GM12878 (cell line): ENCODE measurements at regions not wholly inside any gene's neighbourhood (a gene's known extent, or its start where the extent isn't known, plus 50 kb on each side); places are given as distances from the start of the nearest gene placed in this dataset.

Source experiments
- ATAC-seq: fragments of 200-7000 bp; cut with Tn5 transposase; 3 replicates; pipeline ENCODE4 v1.9.1; 2020; ENCODE audit warnings: mild to moderate bottlenecking, moderate library complexity
- BruUV-seq: library from RNA; stranded (reverse); fragments of 400-500 nt; replicated peaks from 2 replicates; lab custom pipeline; 2021; lab: Mats Ljungman, UMichigan
- CTCF ChIA-PET: fragments of 300-600 bp; sonication (Branson Sonifier 250); formaldehyde crosslinking; extraction: SDS; loops from one replicate; lab custom pipeline; 2021; ENCODE audit warnings: inconsistent platforms; lab: Yijun Ruan, JAX
- POLR2A ChIA-PET: fragments of 350-600 bp; formaldehyde crosslinking; extraction: SDS; loops from one replicate; lab custom pipeline; 2021; ENCODE audit warnings: inconsistent platforms; lab: Charles Lee
- RAD21 ChIA-PET: fragments of 300-600 bp; sonication (Branson Sonifier 250); formaldehyde crosslinking; loops from one replicate; lab custom pipeline; 2023; ENCODE audit warnings: antibody characterized with exemption; ENCODE audit not compliant: unreplicated experiment; lab: Charles Lee
- SMC1A ChIA-PET: fragments of 300-600 bp; sonication (Branson Sonifier 250); formaldehyde crosslinking; loops from one replicate; lab custom pipeline; 2023; ENCODE audit not compliant: unreplicated experiment, uncharacterized antibody; lab: Charles Lee
- DNase-seq: peaks from one replicate; pipeline ENCODE4 v3.0.0-alpha.2; 2011; ENCODE audit warnings: low read depth, low spot score
- FAIRE-seq: peaks from 3 replicates; lab custom pipeline; 2011; peaks lifted over from hg19 to GRCh38; lab: Jason Lieb, UNC
- H2AFZ ChIP-seq: 2 replicates; pipeline ENCODE4 v1.6.0; 2011; ENCODE audit warnings: low read depth, low read length, control low read depth; ENCODE audit not compliant: control insufficient read depth
- H3K27ac ChIP-seq: 2 replicates; pipeline ENCODE4 v1.5.1; 2011; ENCODE audit warnings: control low read depth; ENCODE audit not compliant: control insufficient read depth, insufficient read depth
- H3K27me3 ChIP-seq, 2 experiments: replicated peaks in 1 of 2; 2 replicates each; pipeline versions ENCODE4 v1.6.0 to v1.6.1; 2011; ENCODE audit warnings: low read length in 1 of 2; ENCODE audit not compliant: control insufficient read depth in 2 of 2, insufficient read depth in 2 of 2
- H3K36me3 ChIP-seq, 2 experiments: 2 replicates each; pipeline ENCODE4 v1.5.1; 2011; ENCODE audit warnings: low read length in 1 of 2; ENCODE audit not compliant: control insufficient read depth in 2 of 2, insufficient read depth in 2 of 2
- H3K4me1 ChIP-seq: 2 replicates; pipeline ENCODE4 v1.6.1; 2011; ENCODE audit warnings: mild to moderate bottlenecking, low read length, moderate library complexity, mixed read lengths; ENCODE audit not compliant: control insufficient read depth, insufficient read depth
- H3K4me2 ChIP-seq: 2 replicates; pipeline ENCODE4 v1.6.0; 2011; ENCODE audit warnings: control low read depth; ENCODE audit not compliant: control insufficient read depth, insufficient read depth
- H3K4me3 ChIP-seq: fragments of 200-600 bp; sonication (generic); 2 replicates; pipeline ENCODE4 v1.5.1; 2016
- H3K79me2 ChIP-seq: 2 replicates; pipeline ENCODE4 v1.6.0; 2011; ENCODE audit warnings: low read length; ENCODE audit not compliant: control insufficient read depth, insufficient read depth
- H3K9ac ChIP-seq: 2 replicates; pipeline ENCODE4 v1.8.0; 2011; ENCODE audit warnings: low read length, control low read depth, mixed read lengths; ENCODE audit not compliant: control insufficient read depth, insufficient read depth
- H3K9me3 ChIP-seq: replicated peaks from 3 replicates; pipeline ENCODE4 v1.5.1; 2011; ENCODE audit warnings: mild to moderate bottlenecking, low read length; ENCODE audit not compliant: control insufficient read depth, insufficient read depth
- H4K20me1 ChIP-seq: 2 replicates; pipeline ENCODE4 v1.6.0; 2011; ENCODE audit not compliant: control insufficient read depth, insufficient read depth
- BHLHE40 ChIP-seq, 2 experiments: fragments of 450-650 bp in 1 of 2; IDR thresholded peaks; 2 replicates each; pipeline ENCODE4 v1.6.1; 2011 to 2017; ENCODE audit warnings: low read depth in 2 of 2, borderline replicate concordance in 1 of 2, improper control_type of control experiment in 1 of 2, low read length in 1 of 2, mild to moderate bottlenecking in 1 of 2
- EED ChIP-seq: sonication (generic); IDR thresholded peaks from 2 replicates; pipeline ENCODE4 v1.6.1; 2016; ENCODE audit warnings: antibody characterized with exemption, low read depth
- ETV6 ChIP-seq, 2 experiments: fragments of 450-650 bp in 1 of 2; IDR thresholded peaks in 1 of 2; conservative IDR thresholded peaks in 1 of 2; 2 replicates each; pipeline ENCODE4 v1.6.1; 2014; ENCODE audit warnings: antibody characterized with exemption in 1 of 2, borderline replicate concordance in 1 of 2, low read depth in 1 of 2, mild to moderate bottlenecking in 1 of 2, moderate library complexity in 1 of 2
- FOS ChIP-seq: IDR thresholded peaks from 3 replicates; pipeline ENCODE4 v1.6.1; 2011; ENCODE audit warnings: borderline replicate concordance; ENCODE audit not compliant: insufficient read length; ENCODE audit errors: extremely low read depth
- HDAC6 ChIP-seq: fragments of 200-600 bp; sonication (generic); IDR thresholded peaks from one replicate; pipeline ENCODE4 v1.8.0; 2017; ENCODE audit warnings: antibody characterized with exemption; ENCODE audit not compliant: unreplicated experiment
- IKZF1 ChIP-seq: fragments of 450-650 bp; conservative IDR thresholded peaks from 2 replicates; pipeline ENCODE4 v1.6.1; 2017; ENCODE audit warnings: antibody characterized with exemption, mild to moderate bottlenecking
- MXI1 ChIP-seq: fragments of 150-350 bp; IDR thresholded peaks from 2 replicates; pipeline ENCODE4 v1.6.1; 2011; ENCODE audit warnings: low read depth, mild to moderate bottlenecking, inconsistent platforms, low read length, improper control_type of control experiment
- NBN ChIP-seq: fragments of 450-650 bp; IDR thresholded peaks from 2 replicates; pipeline ENCODE4 v1.6.1; 2016
- RB1 ChIP-seq: fragments of 450-650 bp; formaldehyde crosslinking; IDR thresholded peaks from 2 replicates; pipeline ENCODE4 v1.6.1; 2017; ENCODE audit warnings: mild to moderate bottlenecking, borderline replicate concordance
- SIN3A ChIP-seq: IDR thresholded peaks from 2 replicates; pipeline ENCODE4 v1.6.1; 2012; ENCODE audit warnings: low read depth, low read length, improper control_type of control experiment
- SMC3 ChIP-seq: IDR thresholded peaks from 2 replicates; pipeline ENCODE4 v1.6.1; 2011; ENCODE audit warnings: low read length, improper control_type of control experiment, borderline replicate concordance
- TARDBP ChIP-seq: IDR thresholded peaks from 2 replicates; pipeline ENCODE4 v1.6.1; 2016; ENCODE audit warnings: borderline replicate concordance
- TCF12 ChIP-seq: IDR thresholded peaks from 2 replicates; pipeline ENCODE4 v1.6.1; 2011; ENCODE audit warnings: low read depth, mild to moderate bottlenecking, low read length
- ZNF274 ChIP-seq: IDR thresholded peaks from one replicate; pipeline ENCODE4 v1.8.0; 2011; ENCODE audit not compliant: insufficient read length, insufficient read depth
- ZSCAN29 ChIP-seq: fragments of 450-650 bp; IDR thresholded peaks from 2 replicates; pipeline ENCODE4 v1.6.1; 2017; ENCODE audit warnings: mild to moderate bottlenecking, moderate library complexity
- WGBS: methylation state at CpG from one replicate; pipeline ENCODE4 v1.1.6; 2016; ENCODE audit warnings: low lambda C conversion rate; ENCODE audit not compliant: insufficient replicate concordance, insufficient coverage; ENCODE audit errors: missing lambda C conversion rate; 5-methylcytosine and 5-hydroxymethylcytosine counted together
- in situ Hi-C: fragments of 300-500 bp; cut with MboI; formaldehyde crosslinking; loops from 9 replicates; pipeline ENCODE4 v1.14.3; 2018; ENCODE audit warnings: mixed read lengths
- intact Hi-C: fragments of 100-400 bp; cut with micrococcal nuclease; formaldehyde crosslinking; loops from one replicate; pipeline ENCODE4 v1.14.2; 2022; ENCODE audit not compliant: unreplicated experiment
- TF ChIP-seq, protein P1 (sequence below): fragments of 450-650 bp; IDR thresholded peaks from 2 replicates; pipeline ENCODE4 v1.6.1; 2017; ENCODE audit warnings: mild to moderate bottlenecking, moderate library complexity
- TF ChIP-seq, protein P2 (sequence below): fragments of 150-350 bp; IDR thresholded peaks from 2 replicates; pipeline ENCODE4 v1.6.1; 2014; ENCODE audit warnings: mild to moderate bottlenecking, low read depth, low read length

DNA sequence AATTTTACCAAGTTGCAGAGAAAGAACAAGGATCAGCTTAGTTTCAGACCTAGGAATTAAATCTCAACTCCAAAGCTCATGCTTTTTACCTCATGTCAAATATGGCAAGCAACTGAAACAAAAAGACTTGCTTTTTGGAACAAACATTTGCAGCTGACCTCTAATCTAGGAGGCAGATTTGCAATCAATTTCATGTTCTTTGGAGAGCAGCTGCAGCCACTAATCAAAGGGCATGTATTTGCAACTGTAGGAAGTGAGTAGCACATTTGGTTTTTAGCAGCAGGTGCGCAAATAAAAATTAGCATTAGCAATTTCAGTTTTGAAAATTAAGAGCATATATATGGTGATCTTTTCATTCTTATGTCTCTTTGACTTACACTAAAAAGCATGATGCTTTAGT is 459.3 kb upstream of the SLC10A2 start (continued):
- TF ChIP-seq, protein P1, sequence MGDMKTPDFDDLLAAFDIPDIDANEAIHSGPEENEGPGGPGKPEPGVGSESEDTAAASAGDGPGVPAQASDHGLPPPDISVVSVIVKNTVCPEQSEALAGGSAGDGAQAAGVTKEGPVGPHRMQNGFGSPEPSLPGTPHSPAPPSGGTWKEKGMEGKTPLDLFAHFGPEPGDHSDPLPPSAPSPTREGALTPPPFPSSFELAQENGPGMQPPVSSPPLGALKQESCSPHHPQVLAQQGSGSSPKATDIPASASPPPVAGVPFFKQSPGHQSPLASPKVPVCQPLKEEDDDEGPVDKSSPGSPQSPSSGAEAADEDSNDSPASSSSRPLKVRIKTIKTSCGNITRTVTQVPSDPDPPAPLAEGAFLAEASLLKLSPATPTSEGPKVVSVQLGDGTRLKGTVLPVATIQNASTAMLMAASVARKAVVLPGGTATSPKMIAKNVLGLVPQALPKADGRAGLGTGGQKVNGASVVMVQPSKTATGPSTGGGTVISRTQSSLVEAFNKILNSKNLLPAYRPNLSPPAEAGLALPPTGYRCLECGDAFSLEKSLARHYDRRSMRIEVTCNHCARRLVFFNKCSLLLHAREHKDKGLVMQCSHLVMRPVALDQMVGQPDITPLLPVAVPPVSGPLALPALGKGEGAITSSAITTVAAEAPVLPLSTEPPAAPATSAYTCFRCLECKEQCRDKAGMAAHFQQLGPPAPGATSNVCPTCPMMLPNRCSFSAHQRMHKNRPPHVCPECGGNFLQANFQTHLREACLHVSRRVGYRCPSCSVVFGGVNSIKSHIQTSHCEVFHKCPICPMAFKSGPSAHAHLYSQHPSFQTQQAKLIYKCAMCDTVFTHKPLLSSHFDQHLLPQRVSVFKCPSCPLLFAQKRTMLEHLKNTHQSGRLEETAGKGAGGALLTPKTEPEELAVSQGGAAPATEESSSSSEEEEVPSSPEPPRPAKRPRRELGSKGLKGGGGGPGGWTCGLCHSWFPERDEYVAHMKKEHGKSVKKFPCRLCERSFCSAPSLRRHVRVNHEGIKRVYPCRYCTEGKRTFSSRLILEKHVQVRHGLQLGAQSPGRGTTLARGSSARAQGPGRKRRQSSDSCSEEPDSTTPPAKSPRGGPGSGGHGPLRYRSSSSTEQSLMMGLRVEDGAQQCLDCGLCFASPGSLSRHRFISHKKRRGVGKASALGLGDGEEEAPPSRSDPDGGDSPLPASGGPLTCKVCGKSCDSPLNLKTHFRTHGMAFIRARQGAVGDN, result no peak
- TF ChIP-seq ZNF274 (no peak), ETV6 (conservative IDR thresholded peaks at IDR 0.05 in 1 of 2, IDR thresholded peaks at IDR 0.05 in 1 of 2; ENCODE audit: borderline replicate concordance in 1 of 2, low read depth in 1 of 2) (no peak), BHLHE40 (IDR thresholded peaks at IDR 0.05; ENCODE audit: borderline replicate concordance in 1 of 2, low read depth in 2 of 2, low read length in 1 of 2) (no peak), RB1 (no peak)

DNA sequence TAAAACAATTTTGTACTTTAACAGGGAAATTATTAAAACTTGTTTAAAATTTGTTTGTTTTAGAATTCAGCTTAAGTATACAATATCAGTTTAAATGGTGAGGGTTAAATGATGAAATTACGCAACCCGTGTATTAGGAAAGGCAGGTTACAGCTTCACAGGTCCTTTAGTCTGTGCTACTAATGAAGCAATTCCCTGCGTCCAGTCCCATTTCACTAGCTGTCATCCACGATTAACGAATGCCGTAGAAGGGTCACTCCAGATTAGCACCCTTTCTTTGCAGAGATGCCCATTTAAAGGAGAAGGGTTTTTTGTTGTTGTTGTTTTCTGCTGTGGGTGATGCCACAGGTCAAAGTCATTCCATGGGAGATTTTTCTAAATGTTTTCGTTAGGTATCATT is 457.6 kb upstream of the SLC10A2 start:
- in situ Hi-C loops, result no loop called here
- no peak overlapping the region for H3K4me2 ChIP-seq
- ChIA-PET RAD21 (no interaction called here), CTCF (interaction anchor here (0.6 to 1.1 kb wide), 2 partner anchors 11 to 44 kb away, joined by 3 read pairs; no protein-coding TSS in a partner anchor), SMC1A (interaction anchor here (1.0 to 1.5 kb wide), 3 partner anchors 11 to 16 kb away, joined by 3 to 7 read pairs (median 4); no protein-coding TSS in a partner anchor), POLR2A (no interaction called here)
- TF ChIP-seq MXI1 (no peak), EED (no peak), SIN3A (no peak), SMC3 (no peak), FOS (no peak), IKZF1 (no peak), ZSCAN29 (no peak), BHLHE40 (IDR thresholded peaks at IDR 0.05; ENCODE audit: borderline replicate concordance in 1 of 2, low read depth in 2 of 2, low read length in 1 of 2) (no peak), TARDBP (no peak), HDAC6 (no peak), TCF12 (no peak), NBN (no peak)
- TF ChIP-seq, protein P2, sequence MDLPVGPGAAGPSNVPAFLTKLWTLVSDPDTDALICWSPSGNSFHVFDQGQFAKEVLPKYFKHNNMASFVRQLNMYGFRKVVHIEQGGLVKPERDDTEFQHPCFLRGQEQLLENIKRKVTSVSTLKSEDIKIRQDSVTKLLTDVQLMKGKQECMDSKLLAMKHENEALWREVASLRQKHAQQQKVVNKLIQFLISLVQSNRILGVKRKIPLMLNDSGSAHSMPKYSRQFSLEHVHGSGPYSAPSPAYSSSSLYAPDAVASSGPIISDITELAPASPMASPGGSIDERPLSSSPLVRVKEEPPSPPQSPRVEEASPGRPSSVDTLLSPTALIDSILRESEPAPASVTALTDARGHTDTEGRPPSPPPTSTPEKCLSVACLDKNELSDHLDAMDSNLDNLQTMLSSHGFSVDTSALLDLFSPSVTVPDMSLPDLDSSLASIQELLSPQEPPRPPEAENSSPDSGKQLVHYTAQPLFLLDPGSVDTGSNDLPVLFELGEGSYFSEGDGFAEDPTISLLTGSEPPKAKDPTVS, result no peak
- H3K4me3 ChIP-seq, result no peak overlapping the region
- H3K4me1 ChIP-seq, result no peaks in the 10 kb centered on the region
- no peaks in the 10 kb centered on the region for H3K27me3 ChIP-seq
- no peaks in the 10 kb centered on the region for H3K79me2 ChIP-seq
- no TSS peak for BruUV-seq
- WGBS, result 43% methylated on average over 7 of the region's 7 CpGs
- H2AFZ ChIP-seq, result no peak overlapping the region
- H3K9ac ChIP-seq, result no peak overlapping the region
- no peaks in the 10 kb centered on the region for H4K20me1 ChIP-seq
- FAIRE-seq, result no peak
- DNase-seq, result no peak
- intact Hi-C loops, result no loop called here
- H3K9me3 ChIP-seq, result no peaks in the 10 kb centered on the region
- H3K27ac ChIP-seq, result no peak overlapping the region
- no peak for ATAC-seq
- no peaks in the 10 kb centered on the region for H3K36me3 ChIP-seq
